Thyroid gland (tissue), 4 donors: ENCODE measurements at regions not wholly inside any gene's neighbourhood (a gene's known extent, or its start where the extent isn't known, plus 50 kb on each side); places are given as distances from the start of the nearest gene placed in this dataset.

ENCODE experiments used
- DNase-seq, 2 donors: peaks; one replicate each; pipeline ENCODE4 v3.0.0-alpha.2; 2019
- H3K27ac ChIP-seq, 3 donors: fragments of 200-600 bp; sonication (generic); 1 replicate in 2 of 3; 2 replicates in 1 of 3; pipeline ENCODE4 v1.5.1; 2016 to 2019; ENCODE audit warnings: mild to moderate bottlenecking in 1 of 3, moderate library complexity in 1 of 3
- H3K27me3 ChIP-seq: fragments of 200-600 bp; sonication (generic); one replicate; pipeline ENCODE4 v1.5.1; 2019
- H3K36me3 ChIP-seq, 2 donors: fragments of 200-600 bp; sonication (generic); one replicate each; pipeline ENCODE4 v1.5.1; 2016 to 2019
- H3K4me1 ChIP-seq, 2 donors: fragments of 200-600 bp; sonication (generic); one replicate each; pipeline ENCODE4 v1.5.1; 2017 to 2019
- H3K4me3 ChIP-seq, 3 donors: fragments of 200-600 bp; sonication (generic); replicated peaks in 1 of 3; 1 replicate in 2 of 3; 2 replicates in 1 of 3; pipeline ENCODE4 v1.5.1; 2016; ENCODE audit warnings: mild to moderate bottlenecking in 1 of 3
- H3K9me3 ChIP-seq: fragments of 200-600 bp; sonication (generic); one replicate; pipeline ENCODE4 v1.5.1; 2017
- POLR2A ChIP-seq, 2 donors: fragments of 450-650 bp; IDR thresholded peaks; one replicate each; pipeline ENCODE4 v1.6.1; 2017; ENCODE audit warnings: antibody characterized with exemption in 2 of 2, mild to moderate bottlenecking in 2 of 2, moderate library complexity in 1 of 2
- WGBS, 2 donors: methylation state at CpG; one replicate each; pipeline ENCODE4 v1.1.5; 2017; 5-methylcytosine and 5-hydroxymethylcytosine counted together
- intact Hi-C: fragments of 100-400 bp; cut with DNase I; formaldehyde crosslinking; loops from one replicate; pipeline ENCODE4 v1.15.1; 2023
- TF ChIP-seq, protein P1 (sequence below), 6 experiments: fragments of 200-600 bp in 3 of 6; fragments of 450-650 bp in 3 of 6; sonication (generic) in 3 of 6; IDR thresholded peaks; one replicate each; pipeline ENCODE4 v1.5.1; 2016 to 2019; ENCODE audit warnings: antibody characterized with exemption in 6 of 6, mild to moderate bottlenecking in 2 of 6, inconsistent platforms in 1 of 6, moderate library complexity in 1 of 6

DNA sequence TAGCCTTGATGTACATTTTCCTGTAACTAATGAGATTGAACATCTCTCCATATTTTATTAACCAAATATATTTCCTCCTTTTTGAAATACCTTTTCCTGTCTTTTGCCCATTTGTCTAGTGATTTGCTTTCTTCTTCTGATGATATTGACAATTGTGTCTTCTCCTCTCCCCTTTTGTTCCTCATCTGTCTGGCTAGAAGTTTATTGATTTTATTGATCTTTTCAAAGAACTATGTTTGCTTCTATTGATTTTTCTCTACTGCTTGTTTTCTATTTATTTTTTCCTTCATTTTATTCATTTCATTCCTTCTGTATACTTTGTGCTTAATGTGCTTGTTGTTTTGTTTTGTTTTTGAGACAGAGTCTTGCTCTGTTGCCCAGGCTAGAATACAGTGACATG, 181.4 kb upstream of the SMIM23 start:
- no peak for TF ChIP-seq POLR2A (IDR thresholded peaks at IDR 0.05)
- no peaks in the 10 kb centered on the region for H3K36me3 ChIP-seq
- intact Hi-C loops = no loop called here
- no peaks in the 10 kb centered on the region for H3K9me3 ChIP-seq
- no peak for DNase-seq
- H3K27me3 ChIP-seq = no peaks in the 10 kb centered on the region
- H3K4me3 ChIP-seq = no peak overlapping the region
- H3K27ac ChIP-seq = no peak overlapping the region
- H3K4me1 ChIP-seq = peaks cover 6 to 8% of the 10 kb centered on the region in 2 donors

DNA sequence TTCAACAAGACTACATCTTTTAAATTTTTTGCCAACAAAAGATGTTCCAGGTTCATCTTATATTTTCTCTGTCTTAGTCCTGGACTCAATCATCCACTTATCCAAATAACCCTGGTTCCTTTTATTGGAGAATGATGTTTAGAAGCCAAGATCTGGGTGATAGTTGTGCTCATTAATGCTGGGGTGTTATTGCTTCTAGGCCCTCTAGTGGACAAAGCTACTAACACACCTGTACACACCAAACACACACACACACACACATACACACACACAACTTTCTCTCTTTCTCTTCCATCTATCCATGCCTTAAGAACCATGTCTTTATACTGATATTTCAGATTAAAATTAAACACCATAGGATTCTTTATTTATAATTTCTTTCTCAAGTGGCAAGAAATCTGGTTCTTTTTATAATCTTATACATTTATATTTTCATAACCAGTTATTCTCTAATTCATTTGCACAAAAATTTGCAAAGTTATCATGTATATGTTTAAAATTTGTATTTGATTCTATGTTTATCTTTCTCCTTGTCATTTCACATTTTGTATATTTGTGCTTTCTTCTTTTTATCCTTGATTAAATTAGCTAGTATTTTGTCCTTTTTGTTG, 179.1 kb upstream of the SMIM23 start:
- Histone ChIP-seq H3K27ac (no peak overlapping the region), H3K4me3 (no peak overlapping the region), H3K9me3 (no peaks in the 10 kb centered on the region), H3K4me1 (no peaks in the 10 kb centered on the region), H3K27me3 (no peaks in the 10 kb centered on the region), H3K36me3 (no peaks in the 10 kb centered on the region)
- no peak for TF ChIP-seq POLR2A (IDR thresholded peaks at IDR 0.05)
- TF ChIP-seq, protein P1, sequence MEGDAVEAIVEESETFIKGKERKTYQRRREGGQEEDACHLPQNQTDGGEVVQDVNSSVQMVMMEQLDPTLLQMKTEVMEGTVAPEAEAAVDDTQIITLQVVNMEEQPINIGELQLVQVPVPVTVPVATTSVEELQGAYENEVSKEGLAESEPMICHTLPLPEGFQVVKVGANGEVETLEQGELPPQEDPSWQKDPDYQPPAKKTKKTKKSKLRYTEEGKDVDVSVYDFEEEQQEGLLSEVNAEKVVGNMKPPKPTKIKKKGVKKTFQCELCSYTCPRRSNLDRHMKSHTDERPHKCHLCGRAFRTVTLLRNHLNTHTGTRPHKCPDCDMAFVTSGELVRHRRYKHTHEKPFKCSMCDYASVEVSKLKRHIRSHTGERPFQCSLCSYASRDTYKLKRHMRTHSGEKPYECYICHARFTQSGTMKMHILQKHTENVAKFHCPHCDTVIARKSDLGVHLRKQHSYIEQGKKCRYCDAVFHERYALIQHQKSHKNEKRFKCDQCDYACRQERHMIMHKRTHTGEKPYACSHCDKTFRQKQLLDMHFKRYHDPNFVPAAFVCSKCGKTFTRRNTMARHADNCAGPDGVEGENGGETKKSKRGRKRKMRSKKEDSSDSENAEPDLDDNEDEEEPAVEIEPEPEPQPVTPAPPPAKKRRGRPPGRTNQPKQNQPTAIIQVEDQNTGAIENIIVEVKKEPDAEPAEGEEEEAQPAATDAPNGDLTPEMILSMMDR (IDR thresholded peaks at IDR 0.05) = peak in 2 of 6 experiments; percentile 16 to 17
- DNase-seq = no peak
- intact Hi-C loops = no loop called here

DNA sequence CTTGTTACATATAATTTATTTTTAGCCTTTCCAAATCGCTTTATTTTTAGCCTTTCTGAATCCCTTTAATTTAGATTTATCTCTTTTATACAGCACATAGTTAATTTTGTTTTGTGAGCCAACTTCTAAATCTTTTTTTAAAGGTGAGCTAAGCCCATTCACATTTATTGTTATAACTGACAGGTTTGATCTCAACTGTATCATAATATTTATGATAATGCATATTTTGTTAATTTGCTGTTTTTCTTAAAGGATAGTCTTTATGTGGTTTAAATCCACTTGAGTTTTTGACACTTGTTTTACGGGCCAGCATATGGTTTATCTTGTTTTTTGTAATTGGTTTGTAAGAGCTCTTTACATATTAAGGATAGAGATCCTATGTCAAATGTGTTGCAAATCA, 177.8 kb upstream of the SMIM23 start:
- intact Hi-C loops = no loop called here
- no peak overlapping the region for H3K4me3 ChIP-seq

GRCh38 chr5:171609806-171610452, 175.7 kb upstream of the SMIM23 start:
- TF ChIP-seq POLR2A (IDR thresholded peaks at IDR 0.05) = no peak
- TF ChIP-seq, protein P1 (IDR thresholded peaks at IDR 0.05) = no peak
- DNase-seq = no peak
- no peak overlapping the region for H3K27ac ChIP-seq
- H3K27me3 ChIP-seq = no peaks in the 10 kb centered on the region
- H3K9me3 ChIP-seq = no peaks in the 10 kb centered on the region
- no peaks in the 10 kb centered on the region for H3K36me3 ChIP-seq
- WGBS, 2 donors = 75 to 81% methylated on average over 3 of the region's 3 CpGs
- H3K4me3 ChIP-seq = no peak overlapping the region
- intact Hi-C loops = no loop called here
- H3K4me1 ChIP-seq = no peaks in the 10 kb centered on the region

More for the DNA sequence above, 177.8 kb upstream of the SMIM23 start:
- DNase-seq = no peak
- WGBS, 2 donors = 88 to 91% methylated on average over 2 of the region's 2 CpGs
- TF ChIP-seq, protein P1 (IDR thresholded peaks at IDR 0.05) = no peak
- no peak for TF ChIP-seq POLR2A (IDR thresholded peaks at IDR 0.05)
- no peaks in the 10 kb centered on the region for H3K36me3 ChIP-seq
- no peaks in the 10 kb centered on the region for H3K4me1 ChIP-seq
- H3K27ac ChIP-seq = no peak overlapping the region
- no peaks in the 10 kb centered on the region for H3K9me3 ChIP-seq
- no peaks in the 10 kb centered on the region for H3K27me3 ChIP-seq

GRCh38 chr5:171610686-171611085, 174.9 kb upstream of the SMIM23 start:
- 46 to 49% methylated on average over 5 of the region's 5 CpGs for WGBS, 2 donors
- intact Hi-C loops = no loop called here
- peaks cover 0 to 5% of the 10 kb centered on the region in 2 donors for H3K4me1 ChIP-seq
- no peaks in the 10 kb centered on the region for H3K9me3 ChIP-seq
- no peaks in the 10 kb centered on the region for H3K36me3 ChIP-seq
- no peak for TF ChIP-seq POLR2A (IDR thresholded peaks at IDR 0.05)
- TF ChIP-seq, protein P1 (IDR thresholded peaks at IDR 0.05) = no peak
- H3K27ac ChIP-seq = no peak overlapping the region
- no peaks in the 10 kb centered on the region for H3K27me3 ChIP-seq
- no peak for DNase-seq
- no peak overlapping the region for H3K4me3 ChIP-seq
